NCI-H446 treated with DMSO at 0.1 percent for 48 hours (cell line): ENCODE measurements at regions not wholly inside any gene's neighbourhood (a gene's known extent, or its start where the extent isn't known, plus 50 kb on each side); places are given as distances from the start of the nearest gene placed in this dataset.

Experiments
- DNase-seq: peaks from one replicate; lab custom pipeline; 2025; lab: John Stamatoyannopoulos, UW

- peak; percentile 69 for DNase-seq
Observed at GRCh38 chr9:90539286-90539685, 103.3 kb downstream of the DIRAS2 start.

GRCh38 chr9:90540734-90541133 lies 101.9 kb downstream of the DIRAS2 start:
- no peak for DNase-seq

- DNase-seq = no peak
Observed at GRCh38 chr9:90544488-90544887, 98.1 kb downstream of the DIRAS2 start.

DNA sequence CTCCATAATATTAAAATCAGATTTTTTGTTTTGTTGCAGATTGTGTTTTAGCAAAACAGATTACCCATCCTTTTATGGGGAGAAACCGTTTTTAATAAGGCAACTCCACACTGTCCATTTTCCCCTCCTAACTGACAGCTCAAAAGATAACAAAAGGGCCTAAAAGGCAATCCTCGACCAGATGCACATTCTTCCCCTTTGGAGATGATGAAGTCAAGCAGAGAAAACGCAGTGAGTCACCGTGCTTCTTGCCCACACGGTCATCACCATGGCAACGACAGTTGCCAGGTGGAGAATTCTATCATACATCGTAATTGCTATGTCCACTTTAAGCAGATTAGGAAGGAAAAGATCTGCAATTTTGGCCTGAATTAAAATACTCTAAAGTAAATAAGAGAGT lies 96.4 kb downstream of the DIRAS2 start:
- DNase-seq = peak; percentile 86

- DNase-seq = no peak
Observed at GRCh38 chr9:90547896-90548295, 94.7 kb downstream of the DIRAS2 start.

- no peak for DNase-seq
Observed at GRCh38 chr9:90552317-90552716, 90.3 kb downstream of the DIRAS2 start.

- no peak for DNase-seq
Observed at GRCh38 chr9:90555351-90556057, 87.1 kb downstream of the DIRAS2 start.

DNA sequence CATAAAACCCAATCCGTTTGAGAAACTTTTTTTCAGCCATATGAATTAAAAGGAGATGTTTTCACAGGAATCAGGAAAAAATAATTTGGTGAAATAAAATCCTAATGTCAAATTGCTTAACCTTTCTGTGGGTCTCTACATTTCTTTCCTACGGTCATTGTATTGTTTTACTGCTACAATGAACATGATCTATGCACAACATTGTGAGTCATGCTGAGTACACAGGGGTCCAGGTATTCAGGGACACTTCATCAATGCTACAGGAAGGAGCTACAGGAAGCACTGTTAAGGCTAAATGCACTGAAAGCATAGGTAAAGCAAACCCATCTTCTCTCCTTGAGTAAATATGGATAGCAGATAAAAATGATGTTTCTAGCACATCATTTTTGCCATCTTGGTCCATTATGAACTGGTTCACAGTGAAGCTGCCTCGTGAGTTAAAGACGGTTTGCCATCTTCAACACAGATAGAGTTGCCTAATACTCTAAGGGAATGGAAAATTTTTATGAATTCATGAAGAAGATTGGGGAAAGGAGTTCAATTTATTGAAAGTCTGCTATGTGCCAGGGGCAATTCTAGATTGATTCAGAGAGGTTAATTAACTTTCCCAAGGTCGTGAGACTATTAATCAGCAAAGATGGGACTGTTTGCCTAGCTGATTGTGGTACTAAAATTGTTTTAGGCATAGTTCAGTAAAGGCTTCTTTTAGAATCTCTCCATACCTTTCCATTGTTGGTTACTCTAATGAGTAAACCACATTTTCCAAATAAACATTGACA lies 85.5 kb downstream of the DIRAS2 start:
- no peak for DNase-seq

DNA sequence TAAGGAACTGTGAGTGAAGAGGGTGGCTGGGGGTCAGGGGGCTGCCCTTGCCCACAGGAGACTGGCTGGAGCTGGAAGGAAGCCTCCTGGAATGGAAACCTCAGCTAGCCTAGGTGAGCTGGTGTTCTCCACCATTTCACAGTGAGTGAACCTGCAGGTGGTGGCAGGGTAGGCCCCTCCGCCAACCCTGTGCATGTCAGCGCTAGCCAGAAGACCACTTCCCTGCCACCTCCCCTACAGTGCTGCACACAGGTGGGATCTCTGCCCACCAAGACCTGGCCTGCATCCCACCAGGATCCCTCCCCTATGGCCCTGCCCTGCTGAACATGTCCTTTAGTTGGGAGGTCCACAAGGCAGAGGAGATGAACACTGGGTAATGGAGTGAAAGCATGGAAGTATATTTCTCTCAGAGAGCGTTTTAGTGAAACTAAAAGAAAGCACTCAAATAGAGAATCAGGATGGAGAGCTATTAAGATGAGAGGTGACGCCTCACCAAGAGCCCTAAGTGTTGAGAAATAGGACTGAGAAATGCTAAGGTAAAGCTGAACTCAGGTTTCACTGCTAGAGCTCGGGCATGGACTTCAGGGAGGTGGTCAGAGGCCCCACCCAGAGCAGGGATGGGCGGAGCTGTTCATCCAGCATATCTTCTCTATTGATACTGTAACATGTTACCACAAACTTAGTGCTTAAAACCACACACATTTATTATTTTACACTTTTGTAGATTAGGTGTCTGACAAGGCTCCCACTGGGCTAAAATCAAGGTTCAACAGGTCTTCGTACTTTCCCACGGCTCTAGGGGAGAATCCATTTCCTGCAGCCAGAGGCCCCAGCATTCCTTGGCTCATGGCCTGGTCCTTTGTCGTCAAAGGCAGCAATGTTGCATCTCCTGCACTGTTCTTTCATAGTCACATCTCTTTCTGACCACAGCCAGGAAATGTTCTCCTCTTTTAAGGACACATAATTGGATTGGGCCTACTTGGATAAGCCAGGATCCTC lies 83.2 kb downstream of the DIRAS2 start:
- no peak for DNase-seq
